ENCODE measurements at regions not wholly inside any gene's neighbourhood (a gene's known extent, or its start where the extent isn't known, plus 50 kb on each side); places are given as distances from the start of the nearest gene placed in this dataset.

DNA sequence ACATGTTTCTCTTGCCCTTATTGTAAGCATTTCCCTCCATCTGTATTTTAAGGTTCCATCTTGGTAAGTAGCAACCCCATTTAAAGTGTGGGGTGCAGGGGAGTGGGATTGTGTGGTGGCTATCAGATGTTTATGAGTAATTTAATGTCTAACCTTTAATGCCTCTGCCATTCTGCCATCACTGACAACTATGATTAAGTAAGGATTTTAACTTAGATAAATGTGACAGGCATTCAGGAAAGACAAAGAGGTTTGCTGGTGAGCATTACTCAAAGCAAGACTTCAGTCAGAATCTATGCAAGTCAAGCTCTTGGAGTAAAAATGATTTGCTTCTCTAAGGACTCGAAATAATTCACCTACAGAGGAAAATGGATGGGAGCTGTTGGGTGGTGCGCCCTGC, 143.0 kb downstream of the NXNL2 start:
- TF ChIP-seq, protein P1, sequence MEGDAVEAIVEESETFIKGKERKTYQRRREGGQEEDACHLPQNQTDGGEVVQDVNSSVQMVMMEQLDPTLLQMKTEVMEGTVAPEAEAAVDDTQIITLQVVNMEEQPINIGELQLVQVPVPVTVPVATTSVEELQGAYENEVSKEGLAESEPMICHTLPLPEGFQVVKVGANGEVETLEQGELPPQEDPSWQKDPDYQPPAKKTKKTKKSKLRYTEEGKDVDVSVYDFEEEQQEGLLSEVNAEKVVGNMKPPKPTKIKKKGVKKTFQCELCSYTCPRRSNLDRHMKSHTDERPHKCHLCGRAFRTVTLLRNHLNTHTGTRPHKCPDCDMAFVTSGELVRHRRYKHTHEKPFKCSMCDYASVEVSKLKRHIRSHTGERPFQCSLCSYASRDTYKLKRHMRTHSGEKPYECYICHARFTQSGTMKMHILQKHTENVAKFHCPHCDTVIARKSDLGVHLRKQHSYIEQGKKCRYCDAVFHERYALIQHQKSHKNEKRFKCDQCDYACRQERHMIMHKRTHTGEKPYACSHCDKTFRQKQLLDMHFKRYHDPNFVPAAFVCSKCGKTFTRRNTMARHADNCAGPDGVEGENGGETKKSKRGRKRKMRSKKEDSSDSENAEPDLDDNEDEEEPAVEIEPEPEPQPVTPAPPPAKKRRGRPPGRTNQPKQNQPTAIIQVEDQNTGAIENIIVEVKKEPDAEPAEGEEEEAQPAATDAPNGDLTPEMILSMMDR (IDR thresholded peaks at IDR 0.05; ENCODE audit: low read length), result no peak
- no peak for TF ChIP-seq EZH2phosphoT487 (IDR thresholded peaks at IDR 0.05; ENCODE audit: low read length)
